Fibroblast of skin of right quadriceps (primary cell): ENCODE measurements at regions not wholly inside any gene's neighbourhood (a gene's known extent, or its start where the extent isn't known, plus 50 kb on each side); places are given as distances from the start of the nearest gene placed in this dataset.
"Not testable (repeated sequence)": the region's sequence is repeated elsewhere in the genome, so short reads cannot be mapped to it uniquely, and the experiment has no call there.

Experiments
- DNase-seq: peaks from one replicate; pipeline ENCODE4 v3.0.0-alpha.2; 2013

DNA sequence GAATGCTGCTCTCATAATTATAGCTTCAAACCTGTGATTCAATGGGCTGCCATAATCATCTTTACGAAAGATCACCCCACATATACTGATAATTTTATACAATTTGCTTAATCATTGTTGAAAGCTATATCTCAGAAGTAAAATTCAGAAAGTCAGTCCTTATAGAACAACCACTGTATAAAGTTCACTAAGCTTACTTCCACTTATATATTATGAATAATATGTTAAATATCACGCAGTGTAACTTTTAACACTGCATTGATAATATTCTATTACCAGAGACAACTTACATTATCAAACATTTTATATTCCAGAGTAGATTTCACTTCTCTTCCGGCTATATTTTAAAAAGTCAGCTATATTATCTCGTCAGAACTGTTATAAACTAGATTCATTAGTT lies 550.1 kb upstream of the PCDH20 start:
- no peak for DNase-seq

GRCh38 chr13:61960981-61961380 lies 545.3 kb upstream of the PCDH20 start:
- no peak for DNase-seq

DNA sequence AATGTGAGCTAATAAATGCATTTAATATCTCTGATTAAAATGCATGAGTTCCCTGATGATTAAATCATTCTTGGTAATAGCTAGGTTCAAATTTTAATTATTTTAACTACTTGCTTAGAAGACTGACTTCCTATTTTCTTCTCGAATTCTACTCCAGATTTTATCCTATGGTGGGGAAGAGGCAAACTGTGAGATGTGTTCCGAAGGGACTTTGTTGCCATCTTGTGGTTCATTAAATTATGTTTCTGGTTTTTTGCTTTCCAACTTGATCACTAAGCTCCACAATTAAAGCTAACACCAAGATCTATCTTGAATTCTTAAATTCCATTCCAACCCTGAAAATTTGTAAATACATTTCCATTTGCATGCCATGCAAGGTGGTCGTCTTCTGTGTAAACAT lies 538.4 kb upstream of the PCDH20 start:
- DNase-seq: peak; percentile 2

- no peak for DNase-seq
Measured at GRCh38 chr13:61950828-61951227, 535.2 kb upstream of the PCDH20 start.

- no peak for DNase-seq
Measured at GRCh38 chr13:61944329-61944929, 528.8 kb upstream of the PCDH20 start.

- DNase-seq: no peak
Measured at GRCh38 chr13:61935710-61936109, 520.1 kb upstream of the PCDH20 start.

DNA sequence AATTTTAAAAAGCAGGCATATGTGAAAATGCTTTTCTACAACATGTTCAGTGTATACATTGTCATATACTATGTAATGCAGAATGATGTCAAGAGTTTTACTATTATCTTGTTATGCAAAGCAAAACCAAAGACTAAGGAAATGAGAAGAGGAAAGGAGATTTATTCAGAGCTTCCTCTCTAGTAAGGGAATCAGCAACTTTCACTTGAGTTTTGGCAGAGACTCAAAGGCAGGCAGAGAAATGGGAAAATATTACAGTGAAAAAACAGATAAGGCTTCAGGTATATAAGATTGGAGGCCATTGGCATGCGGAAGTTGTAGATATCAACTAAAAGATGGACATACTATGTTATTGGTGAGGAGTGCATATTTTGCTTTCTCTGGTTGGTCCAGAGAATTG lies 512.0 kb upstream of the PCDH20 start:
- DNase-seq: no peak

- no peak for DNase-seq
Measured at GRCh38 chr13:61918841-61919240, 503.2 kb upstream of the PCDH20 start.

DNA sequence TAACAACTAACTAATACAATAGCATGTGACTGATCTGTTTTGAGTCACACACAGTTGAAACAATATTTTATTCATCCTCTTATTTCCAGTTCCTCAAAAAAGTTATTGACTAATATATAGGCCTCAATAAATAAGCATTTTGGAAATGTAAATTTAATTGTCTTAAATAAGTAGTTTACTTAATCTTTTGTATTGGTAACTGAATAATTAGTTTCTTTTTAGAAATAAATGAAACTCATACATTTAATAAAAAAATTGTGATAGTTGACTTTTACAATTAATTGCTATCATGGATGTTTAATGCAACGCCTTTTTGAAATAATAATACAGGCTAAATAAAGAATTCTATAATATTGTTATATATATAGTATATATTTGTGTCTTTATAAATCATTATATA lies 500.8 kb upstream of the PCDH20 start:
- no peak for DNase-seq

DNA sequence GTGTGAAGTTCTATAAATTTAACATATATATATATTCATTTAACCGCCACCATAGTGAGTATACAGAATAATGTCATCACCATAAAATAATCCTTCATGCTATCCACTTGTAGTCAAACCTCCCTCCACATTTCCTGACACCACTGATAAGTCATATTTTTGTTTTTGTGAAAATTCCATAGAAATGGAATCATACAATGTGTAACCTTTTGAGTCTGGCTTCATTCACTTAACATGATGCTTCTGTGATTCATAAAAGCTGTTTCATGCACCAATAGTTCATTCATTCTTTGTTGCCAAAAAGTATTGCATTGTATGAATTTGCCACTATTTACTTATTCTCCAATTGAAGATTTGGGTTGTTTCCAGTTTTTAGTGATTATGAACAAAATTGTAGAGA lies 497.5 kb upstream of the PCDH20 start:
- DNase-seq: no peak

DNA sequence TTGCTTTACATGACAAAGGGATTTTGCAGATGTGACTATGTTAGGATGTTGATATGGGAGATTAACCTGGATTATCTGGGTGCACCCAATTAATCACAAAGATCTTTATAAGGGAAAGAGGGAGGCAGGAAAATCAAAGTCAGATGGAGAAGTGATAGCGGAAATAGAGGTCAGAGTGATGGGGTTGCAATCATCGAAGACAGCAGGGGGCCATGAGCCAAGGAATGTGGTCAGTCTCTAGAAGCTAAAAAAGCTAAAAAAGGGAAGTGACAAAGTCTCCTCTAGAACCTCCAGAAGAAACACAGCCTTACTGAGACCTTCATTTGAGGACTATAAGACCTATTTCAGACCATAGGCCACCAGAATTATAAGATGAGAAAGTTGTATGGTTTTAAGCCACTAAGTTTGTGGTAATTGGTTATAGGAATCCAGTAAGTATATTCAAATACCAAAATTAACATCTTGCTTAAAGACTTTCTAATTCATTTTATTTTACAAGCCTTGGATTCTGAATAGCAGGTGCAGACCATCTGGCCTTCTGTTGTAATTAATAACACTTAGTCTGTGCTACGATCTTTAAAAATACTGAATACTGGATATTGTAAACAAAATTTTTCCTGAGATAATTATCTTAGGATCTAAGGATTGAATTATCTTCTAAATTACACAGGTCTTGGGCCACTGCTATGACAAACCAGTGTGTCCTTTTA lies 493.4 kb upstream of the PCDH20 start:
- no peak for DNase-seq

GRCh38 chr13:61905054-61905453 lies 489.4 kb upstream of the PCDH20 start:
- DNase-seq: no peak

DNA sequence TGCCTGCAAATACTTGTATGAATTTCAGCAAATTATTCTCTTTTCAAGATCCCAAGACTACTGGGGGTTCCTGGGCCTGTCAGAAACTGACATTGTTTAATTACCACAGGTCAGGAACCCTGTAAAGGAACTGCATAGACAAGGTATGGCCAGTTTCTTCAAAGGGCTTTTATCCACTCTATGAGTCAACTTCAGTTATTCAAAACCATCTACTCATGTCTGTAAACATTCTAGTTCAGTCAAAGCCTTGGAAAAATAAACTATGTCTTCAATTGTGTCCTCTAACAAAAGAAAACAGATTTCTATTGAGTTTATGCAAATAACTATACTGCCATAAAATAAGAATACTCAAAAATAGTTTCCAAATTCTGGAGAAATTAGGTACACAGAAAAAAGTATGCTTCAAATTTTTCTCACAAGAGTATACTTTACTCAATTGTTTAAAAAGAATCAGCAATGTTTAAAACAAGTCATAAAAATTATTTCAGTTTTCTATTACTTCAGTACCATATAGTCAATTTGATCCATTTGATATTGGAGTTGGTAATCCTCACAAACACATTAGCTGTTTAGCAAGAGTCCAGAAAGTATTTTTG lies 486.4 kb upstream of the PCDH20 start:
- no peak for DNase-seq

DNA sequence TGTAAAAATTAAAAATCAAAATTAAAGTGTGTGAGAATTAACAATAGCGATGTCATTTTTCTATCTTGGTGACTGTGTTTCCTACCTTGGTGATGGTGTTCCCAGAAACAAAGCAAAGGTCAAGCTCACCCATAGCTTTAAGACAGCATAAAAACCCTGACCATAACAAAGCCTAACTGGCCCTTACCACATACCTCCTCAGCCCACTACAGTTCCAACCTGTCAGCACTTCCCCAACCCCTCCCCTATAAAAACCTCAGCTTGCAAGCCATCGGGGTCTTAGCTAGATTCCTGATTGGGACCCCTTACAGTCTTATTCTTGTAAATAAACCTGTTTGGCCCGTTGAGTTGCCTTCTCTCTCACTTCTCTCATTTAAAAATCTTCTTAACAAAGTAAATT lies 484.4 kb upstream of the PCDH20 start:
- DNase-seq: no peak

GRCh38 chr13:61898207-61898606 lies 482.6 kb upstream of the PCDH20 start:
- DNase-seq: no peak

DNA sequence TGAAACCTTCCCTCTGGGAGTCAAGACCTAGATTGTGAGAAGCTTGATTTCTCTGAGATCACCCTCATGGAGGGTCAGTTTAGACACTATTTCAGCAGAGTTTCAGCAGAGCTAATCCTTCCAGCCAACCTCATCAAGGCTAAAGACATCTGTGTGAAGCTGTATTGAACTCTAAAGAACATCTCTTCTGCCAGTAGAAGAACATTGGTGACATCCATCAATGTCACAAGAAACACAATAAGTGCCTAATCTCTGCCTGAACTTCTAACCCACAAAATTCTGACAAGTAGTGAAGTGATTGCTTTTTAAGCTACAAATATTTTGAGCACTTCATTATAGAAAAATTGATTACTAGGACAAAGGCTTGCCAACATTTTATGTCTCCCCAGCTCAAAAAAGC lies 475.8 kb upstream of the PCDH20 start:
- DNase-seq: no peak

DNA sequence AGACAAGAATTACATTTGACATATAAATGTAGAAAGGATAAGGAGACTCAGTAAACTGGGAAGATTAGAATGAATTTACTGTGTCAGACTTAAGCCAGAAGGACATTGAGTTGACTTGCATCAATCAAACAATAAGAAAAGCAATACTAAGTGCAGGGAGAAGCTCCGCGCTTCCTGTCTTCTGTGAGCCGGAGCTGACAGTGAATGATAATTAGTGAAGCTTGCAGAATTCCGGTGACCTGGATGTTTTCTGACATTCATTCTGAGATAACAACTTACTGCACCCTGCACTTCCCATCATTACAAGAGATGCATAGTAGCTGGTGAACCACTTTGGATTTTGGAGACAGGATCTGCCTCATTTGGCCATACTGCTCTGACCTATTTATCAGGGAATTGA lies 469.2 kb upstream of the PCDH20 start:
- DNase-seq: no peak

GRCh38 chr13:61880578-61881283 lies 465.1 kb upstream of the PCDH20 start:
- no peak for DNase-seq

- not testable (repeated sequence) for DNase-seq
Measured at GRCh38 chr13:61878565-61878964, 462.9 kb upstream of the PCDH20 start.

GRCh38 chr13:61874970-61875579 lies 459.4 kb upstream of the PCDH20 start:
- no peak for DNase-seq

- DNase-seq: no peak
Measured at GRCh38 chr13:61873717-61874116, 458.1 kb upstream of the PCDH20 start.

DNA sequence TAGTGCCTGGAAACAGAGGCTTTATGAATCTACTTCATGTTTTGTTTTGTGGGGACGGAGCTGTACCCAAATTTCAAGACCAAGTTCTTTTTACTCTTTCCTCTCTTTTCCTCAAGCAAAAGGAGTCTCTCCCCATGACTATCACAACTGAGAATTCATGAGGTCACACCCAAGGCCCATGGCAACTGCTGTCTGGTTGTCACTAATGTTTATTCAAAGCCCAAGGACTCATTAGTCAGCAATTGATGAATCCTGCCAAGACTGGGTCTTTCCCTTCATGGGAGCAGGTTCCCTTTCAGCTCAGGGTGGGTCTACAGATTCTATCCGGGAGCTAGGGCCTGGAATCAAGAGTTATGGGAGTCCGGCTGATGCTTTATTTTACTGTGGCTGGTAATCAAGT lies 441.5 kb upstream of the PCDH20 start:
- no peak for DNase-seq

- DNase-seq: no peak
Measured at GRCh38 chr13:61852116-61852619, 436.5 kb upstream of the PCDH20 start.
